ENCODE measurements at regions not wholly inside any gene's neighbourhood (a gene's known extent, or its start where the extent isn't known, plus 50 kb on each side); places are given as distances from the start of the nearest gene placed in this dataset.

- H3K4me1 ChIP-seq (ENCODE audit: insufficient read depth, low read length), result peaks cover 26% of the 10 kb centered on the region
- H3K4me2 ChIP-seq (ENCODE audit: insufficient read depth, low read length), result peak overlapping the region; percentile 86
- H3K27me3 ChIP-seq (ENCODE audit: insufficient read depth, low read length), result no peaks in the 10 kb centered on the region
- no peak for TF ChIP-seq CTCF (IDR thresholded peaks at IDR 0.05; ENCODE audit: extremely low read depth, low read depth, low read length)
- H2AFZ ChIP-seq (ENCODE audit: low read length), result peak overlapping the region; percentile 73
- peak overlapping the region; percentile 39 for H3K27ac ChIP-seq (ENCODE audit: low read depth, low read length)
- DNase-seq (ENCODE audit: insufficient read length, low spot score, missing footprints), result no peak
- no peaks in the 10 kb centered on the region for H3K79me2 ChIP-seq (ENCODE audit: insufficient read depth, low read length)
- no peaks in the 10 kb centered on the region for H3K9me3 ChIP-seq (ENCODE audit: low read depth, low read length)
- no peaks in the 10 kb centered on the region for H3K36me3 ChIP-seq (ENCODE audit: insufficient read depth, low read length)
- peak overlapping the region; percentile 64 for H3K4me3 ChIP-seq (ENCODE audit: insufficient read depth, low read length)
- H4K20me1 ChIP-seq (ENCODE audit: insufficient read depth, low read length), result no peaks in the 10 kb centered on the region
Measured at GRCh38 chr10:30114881-30115625, 55.7 kb upstream of the JCAD start.

- H3K9me3 ChIP-seq (ENCODE audit: low read depth, low read length), result no peaks in the 10 kb centered on the region
- H3K4me1 ChIP-seq (ENCODE audit: insufficient read depth, low read length), result peaks cover 26% of the 10 kb centered on the region
- H3K79me2 ChIP-seq (ENCODE audit: insufficient read depth, low read length), result no peaks in the 10 kb centered on the region
- no peak overlapping the region for H3K4me3 ChIP-seq (ENCODE audit: insufficient read depth, low read length)
- no peaks in the 10 kb centered on the region for H4K20me1 ChIP-seq (ENCODE audit: insufficient read depth, low read length)
- H3K4me2 ChIP-seq (ENCODE audit: insufficient read depth, low read length), result peak overlapping the region; percentile 86
- DNase-seq (ENCODE audit: insufficient read length, low spot score, missing footprints), result no peak
- H3K27ac ChIP-seq (ENCODE audit: low read depth, low read length), result no peak overlapping the region
- H3K36me3 ChIP-seq (ENCODE audit: insufficient read depth, low read length), result no peaks in the 10 kb centered on the region
- no peak for TF ChIP-seq CTCF (IDR thresholded peaks at IDR 0.05; ENCODE audit: extremely low read depth, low read depth, low read length)
- H3K27me3 ChIP-seq (ENCODE audit: insufficient read depth, low read length), result no peaks in the 10 kb centered on the region
- H2AFZ ChIP-seq (ENCODE audit: low read length), result no peak overlapping the region
Measured at GRCh38 chr10:30114401-30114800, 55.0 kb upstream of the JCAD start.

GRCh38 chr10:30111340-30112022, 52.1 kb upstream of the JCAD start:
- H3K79me2 ChIP-seq (ENCODE audit: insufficient read depth, low read length), result no peaks in the 10 kb centered on the region
- H3K4me2 ChIP-seq (ENCODE audit: insufficient read depth, low read length), result no peak overlapping the region
- TF ChIP-seq CTCF (IDR thresholded peaks at IDR 0.05; ENCODE audit: extremely low read depth, low read depth, low read length), result no peak
- peaks cover 26% of the 10 kb centered on the region for H3K4me1 ChIP-seq (ENCODE audit: insufficient read depth, low read length)
- no peaks in the 10 kb centered on the region for H4K20me1 ChIP-seq (ENCODE audit: insufficient read depth, low read length)
- no peak for DNase-seq (ENCODE audit: insufficient read length, low spot score, missing footprints)
- H3K4me3 ChIP-seq (ENCODE audit: insufficient read depth, low read length), result no peak overlapping the region
- H3K27me3 ChIP-seq (ENCODE audit: insufficient read depth, low read length), result no peaks in the 10 kb centered on the region
- no peaks in the 10 kb centered on the region for H3K36me3 ChIP-seq (ENCODE audit: insufficient read depth, low read length)
- no peak overlapping the region for H2AFZ ChIP-seq (ENCODE audit: low read length)
- H3K9me3 ChIP-seq (ENCODE audit: low read depth, low read length), result no peaks in the 10 kb centered on the region
- peak overlapping the region; percentile 67 for H3K27ac ChIP-seq (ENCODE audit: low read depth, low read length)

Measured in osteoblast (primary cell).